NB4 (cell line): ENCODE measurements at regions not wholly inside any gene's neighbourhood (a gene's known extent, or its start where the extent isn't known, plus 50 kb on each side); places are given as distances from the start of the nearest gene placed in this dataset.

Experiments used
- MAX ChIP-seq: IDR thresholded peaks from 2 replicates; pipeline ENCODE4 v1.6.1; 2011; ENCODE audit warnings: low read depth, low read length
- MYC ChIP-seq: IDR thresholded peaks from 2 replicates; pipeline ENCODE4 v1.6.1; 2011; ENCODE audit warnings: low read depth, low read length
- POLR2A ChIP-seq: IDR thresholded peaks from 2 replicates; pipeline ENCODE4 v1.6.1; 2011; ENCODE audit warnings: mild to moderate bottlenecking; ENCODE audit not compliant: insufficient read length; ENCODE audit errors: extremely low read depth
- TF ChIP-seq, protein P1 (sequence below): IDR thresholded peaks from one replicate; pipeline ENCODE4 v1.5.1; 2012; ENCODE audit warnings: low read depth, low read length

- TF ChIP-seq, protein P1, sequence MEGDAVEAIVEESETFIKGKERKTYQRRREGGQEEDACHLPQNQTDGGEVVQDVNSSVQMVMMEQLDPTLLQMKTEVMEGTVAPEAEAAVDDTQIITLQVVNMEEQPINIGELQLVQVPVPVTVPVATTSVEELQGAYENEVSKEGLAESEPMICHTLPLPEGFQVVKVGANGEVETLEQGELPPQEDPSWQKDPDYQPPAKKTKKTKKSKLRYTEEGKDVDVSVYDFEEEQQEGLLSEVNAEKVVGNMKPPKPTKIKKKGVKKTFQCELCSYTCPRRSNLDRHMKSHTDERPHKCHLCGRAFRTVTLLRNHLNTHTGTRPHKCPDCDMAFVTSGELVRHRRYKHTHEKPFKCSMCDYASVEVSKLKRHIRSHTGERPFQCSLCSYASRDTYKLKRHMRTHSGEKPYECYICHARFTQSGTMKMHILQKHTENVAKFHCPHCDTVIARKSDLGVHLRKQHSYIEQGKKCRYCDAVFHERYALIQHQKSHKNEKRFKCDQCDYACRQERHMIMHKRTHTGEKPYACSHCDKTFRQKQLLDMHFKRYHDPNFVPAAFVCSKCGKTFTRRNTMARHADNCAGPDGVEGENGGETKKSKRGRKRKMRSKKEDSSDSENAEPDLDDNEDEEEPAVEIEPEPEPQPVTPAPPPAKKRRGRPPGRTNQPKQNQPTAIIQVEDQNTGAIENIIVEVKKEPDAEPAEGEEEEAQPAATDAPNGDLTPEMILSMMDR = no peak
- TF ChIP-seq MAX (no peak), POLR2A (no peak), MYC (no peak)
Observed at GRCh38 chr2:225761396-225761795, 361.9 kb downstream of the NYAP2 start.
